Sigmoid colon (tissue), 6 donors: ENCODE measurements at regions not wholly inside any gene's neighbourhood (a gene's known extent, or its start where the extent isn't known, plus 50 kb on each side); places are given as distances from the start of the nearest gene placed in this dataset.

Source experiments
- DNase-seq: peaks from one replicate; pipeline ENCODE4 v3.0.0-alpha.2; 2019
- H3K27ac ChIP-seq, 4 donors: fragments of 200-600 bp; sonication (generic); one replicate each; pipeline ENCODE4 v1.5.1; 2016 to 2019; ENCODE audit warnings: mild to moderate bottlenecking in 1 of 4
- H3K27me3 ChIP-seq, 3 donors: fragments of 200-600 bp; sonication (generic); one replicate each; pipeline ENCODE4 v1.5.1; 2019; ENCODE audit warnings: mild to moderate bottlenecking in 1 of 3
- H3K36me3 ChIP-seq, 4 donors: fragments of 200-600 bp; sonication (generic); one replicate each; pipeline ENCODE4 v1.5.1; 2016 to 2019
- H3K4me1 ChIP-seq, 4 donors: fragments of 200-600 bp; sonication (generic); one replicate each; pipeline ENCODE4 v1.5.1; 2017 to 2019
- H3K4me3 ChIP-seq, 4 donors: fragments of 200-600 bp; sonication (generic); one replicate each; pipeline ENCODE4 v1.5.1; 2017 to 2019; ENCODE audit warnings: mild to moderate bottlenecking in 2 of 4, moderate library complexity in 1 of 4
- H3K9me3 ChIP-seq, 4 donors: fragments of 200-600 bp in 3 of 4; sonication (generic) in 3 of 4; one replicate each; pipeline versions ENCODE4 v1.5.1 to v1.6.1; 2013 to 2019
- CTCF ChIP-seq, 4 experiments: fragments of 450-650 bp in 3 of 4; fragments of 200-600 bp in 1 of 4; IDR thresholded peaks; one replicate each; pipeline ENCODE4 v1.5.1; 2016 to 2019; ENCODE audit warnings: antibody characterized with exemption in 4 of 4, mild to moderate bottlenecking in 3 of 4, moderate library complexity in 2 of 4
- EP300 ChIP-seq, 4 donors: sonication (generic); formaldehyde crosslinking; IDR thresholded peaks; one replicate each; pipeline ENCODE4 v1.6.1; 2017; ENCODE audit warnings: antibody characterized with exemption in 4 of 4
- POLR2A ChIP-seq, 2 donors: fragments of 450-650 bp; IDR thresholded peaks; one replicate each; pipeline ENCODE4 v1.6.1; 2016; ENCODE audit warnings: antibody characterized with exemption in 2 of 2, mild to moderate bottlenecking in 2 of 2, moderate library complexity in 2 of 2
- POLR2AphosphoS5 ChIP-seq, 4 donors: sonication (generic); formaldehyde crosslinking; IDR thresholded peaks; one replicate each; pipeline ENCODE4 v1.6.1; 2017; ENCODE audit warnings: antibody characterized with exemption in 4 of 4
- WGBS, 2 donors: extraction: QIAGEN DNeasy Blood & Tissue Kit; methylation state at CpG; one replicate each; pipeline ENCODE4 v1.1.7; 2013; 5-methylcytosine and 5-hydroxymethylcytosine counted together
- intact Hi-C: fragments of 100-400 bp; cut with DNase I; formaldehyde crosslinking; loops from one replicate; pipeline ENCODE4 v1.15.1; 2023
- small RNA-seq, 3 donors: library from RNA; depleted of rRNA; stranded (forward); fragments of <200 nt; gene quantifications; one replicate each; pipeline ENCODE3, GENCODE V24; 2016
- donor health status: healthy with polysubstance abuse.
- donor health status: healthy.

GRCh38 chrX:53743244-53743643, 56.7 kb upstream of the HUWE1 start:
- DNase-seq: no peak
- no peak overlapping the region for H3K27ac ChIP-seq
- 87 to 88% methylated on average over 1 of the region's 1 CpG for WGBS, 2 donors
- H3K27me3 ChIP-seq: no peaks in the 10 kb centered on the region
- no peak for TF ChIP-seq POLR2A (IDR thresholded peaks at IDR 0.05)
- no peak overlapping the region for H3K4me3 ChIP-seq
- H3K36me3 ChIP-seq: no peaks in the 10 kb centered on the region
- intact Hi-C loops: no loop called here
- no peaks in the 10 kb centered on the region for H3K9me3 ChIP-seq
- no peaks in the 10 kb centered on the region for H3K4me1 ChIP-seq

- intact Hi-C loops: no loop called here
- Histone ChIP-seq H3K27ac (no peak overlapping the region), H3K4me3 (no peak overlapping the region), H3K4me1 (no peaks in the 10 kb centered on the region), H3K27me3 (no peaks in the 10 kb centered on the region), H3K9me3 (no peaks in the 10 kb centered on the region), H3K36me3 (no peaks in the 10 kb centered on the region)
- 88 to 100% methylated on average over 1 to 4 of the region's 4 CpGs for WGBS, 2 donors
- DNase-seq: no peak
- TF ChIP-seq CTCF (IDR thresholded peaks at IDR 0.05) (no peak), POLR2A (IDR thresholded peaks at IDR 0.05) (no peak), EP300 (IDR thresholded peaks at IDR 0.05) (no peak), POLR2AphosphoS5 (IDR thresholded peaks at IDR 0.05) (no peak)
Measured at GRCh38 chrX:53738370-53738906, 51.9 kb upstream of the HUWE1 start.

Small RNAs in the stretch of these regions (small RNA-seq; reads per million reads assigned to genes)
- gene BX323845.1: 0 reads per million in 3 donors
- gene BX323845.2: 0 reads per million in 3 donors
